Spleen (tissue), 11 donors: ENCODE measurements at regions not wholly inside any gene's neighbourhood (a gene's known extent, or its start where the extent isn't known, plus 50 kb on each side); places are given as distances from the start of the nearest gene placed in this dataset.

Experiments used
- DNase-seq: peaks from one replicate; pipeline ENCODE4 v3.0.0-alpha.2; 2020
- H3K27ac ChIP-seq, 8 donors: fragments of 200-600 bp; sonication (generic) in 7 of 8; 1 replicate in 4 of 8; 2 replicates in 4 of 8; pipeline versions ENCODE4 v1.5.0 to v1.8.0; 2016 to 2021; ENCODE audit warnings: inconsistent platforms in 4 of 8, mild to moderate bottlenecking in 4 of 8, moderate library complexity in 1 of 8
- H3K27me3 ChIP-seq, 7 donors: fragments of 200-600 bp; sonication (generic) in 6 of 7; replicated peaks in 1 of 7; 1 replicate in 4 of 7; 2 replicates in 3 of 7; pipeline versions ENCODE4 v1.5.0 to v1.8.0; 2016 to 2021; ENCODE audit warnings: inconsistent platforms in 3 of 7, mild to moderate bottlenecking in 1 of 7
- H3K36me3 ChIP-seq, 6 donors: fragments of 200-600 bp; sonication (generic) in 5 of 6; 1 replicate in 4 of 6; 2 replicates in 2 of 6; pipeline versions ENCODE4 v1.5.0 to v1.8.0; 2016 to 2021; ENCODE audit warnings: inconsistent platforms in 2 of 6
- H3K4me1 ChIP-seq, 6 donors: fragments of 200-600 bp; sonication (generic) in 5 of 6; 1 replicate in 3 of 6; 2 replicates in 3 of 6; pipeline versions ENCODE4 v1.5.0 to v1.8.0; 2016 to 2021; ENCODE audit warnings: inconsistent platforms in 3 of 6
- H3K4me3 ChIP-seq, 8 donors: fragments of 200-600 bp; sonication (generic) in 7 of 8; 1 replicate in 4 of 8; 2 replicates in 4 of 8; pipeline versions ENCODE4 v1.5.0 to v1.8.0; 2016 to 2021; ENCODE audit warnings: inconsistent platforms in 4 of 8, mild to moderate bottlenecking in 4 of 8, moderate library complexity in 2 of 8
- H3K9me3 ChIP-seq, 8 donors: fragments of 200-600 bp; sonication (generic) in 7 of 8; 1 replicate in 4 of 8; 2 replicates in 4 of 8; pipeline versions ENCODE4 v1.5.0 to v1.8.0; 2016 to 2021; ENCODE audit warnings: inconsistent platforms in 4 of 8
- CTCF ChIP-seq, 11 experiments: fragments of 200-600 bp in 7 of 11; fragments of 450-650 bp in 4 of 11; sonication (generic) in 4 of 11; IDR thresholded peaks in 8 of 11; conservative IDR thresholded peaks in 3 of 11; 1 replicate in 7 of 11; 2 replicates in 4 of 11; pipeline versions ENCODE4 v1.4.0 to v1.8.0; 2016 to 2021; ENCODE audit warnings: antibody characterized with exemption in 11 of 11, inconsistent platforms in 4 of 11, mild to moderate bottlenecking in 1 of 11
- POLR2A ChIP-seq, 3 donors: fragments of 450-650 bp; IDR thresholded peaks; one replicate each; pipeline ENCODE4 v1.5.1; 2017; ENCODE audit warnings: antibody characterized with exemption in 3 of 3, mild to moderate bottlenecking in 1 of 3
- POLR2AphosphoS5 ChIP-seq, 3 donors: sonication (generic); formaldehyde crosslinking; IDR thresholded peaks; one replicate each; pipeline ENCODE4 v1.5.1; 2017; ENCODE audit warnings: antibody characterized with exemption in 3 of 3
- WGBS, 5 donors: extraction: QIAGEN DNeasy Blood & Tissue Kit in 3 of 5; methylation state at CpG; one replicate each; pipeline versions ENCODE4 v1.1.5 to v1.1.7; 2013 to 2018; 5-methylcytosine and 5-hydroxymethylcytosine counted together
- intact Hi-C: fragments of 100-400 bp; cut with DNase I; formaldehyde crosslinking; loops from one replicate; pipeline ENCODE4 v1.15.0; 2023; ENCODE audit warnings: low total_unique reads
- donor health status: healthy with polysubstance abuse.
- donor health status: DM: no; HTN: no; CAD: no; lungs with moderate emphysema.
- donor health status: DM: no; HTN: no; CAD: no.
- donor health status: Bipolar disorder and iron deficiency.
- donor health status: healthy.
- donor health status: DM: no; HTN: no; CAD: no.
- donor health status: DM: yes; HTN: yes; CAD: no.

GRCh38 chr17:17410357-17410756, 66.4 kb upstream of the MED9 start:
- Histone ChIP-seq H3K4me1 (peaks cover 0 to 21% (median 3%) of the 10 kb centered on the region in 6 donors), H3K4me3 (no peak overlapping the region), H3K36me3 (no peaks in the 10 kb centered on the region), H3K27ac (no peak overlapping the region), H3K9me3 (no peaks in the 10 kb centered on the region), H3K27me3 (peaks cover 0 to 9% (median 0%) of the 10 kb centered on the region in 7 donors)
- DNase-seq = no peak
- TF ChIP-seq CTCF (IDR thresholded peaks at IDR 0.05 in 8 of 11, conservative IDR thresholded peaks at IDR 0.05 in 3 of 11) (no peak), POLR2A (IDR thresholded peaks at IDR 0.05) (no peak), POLR2AphosphoS5 (IDR thresholded peaks at IDR 0.05) (no peak)
- WGBS, 5 donors = 84 to 88% (median 85%) methylated on average over 6 of the region's 6 CpGs
- intact Hi-C loops = no loop called here

DNA sequence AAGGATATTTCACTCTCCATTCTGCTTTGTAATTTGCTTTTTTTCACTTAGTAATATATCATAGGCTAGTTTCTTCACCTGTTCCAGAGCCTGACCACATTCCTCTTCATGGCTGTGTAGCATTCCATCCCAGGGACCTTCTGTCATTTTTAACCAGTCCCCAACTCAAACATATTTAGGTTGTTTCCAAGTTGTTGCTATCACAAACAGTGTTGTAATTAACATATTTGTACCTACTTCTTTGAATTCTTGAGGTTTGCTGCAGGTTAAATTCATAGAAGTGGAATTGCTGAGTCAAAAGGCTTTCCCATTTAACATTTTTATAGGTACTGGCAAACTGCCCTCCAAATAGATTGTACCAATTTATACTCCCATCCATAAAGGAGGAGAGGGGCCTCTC, 65.1 kb upstream of the MED9 start:
- H3K9me3 ChIP-seq = no peaks in the 10 kb centered on the region
- no peaks in the 10 kb centered on the region for H3K36me3 ChIP-seq
- DNase-seq = no peak
- intact Hi-C loops = no loop called here
- peaks cover 0 to 24% (median 8%) of the 10 kb centered on the region in 6 donors for H3K4me1 ChIP-seq
- no peak for TF ChIP-seq POLR2AphosphoS5 (IDR thresholded peaks at IDR 0.05)
- TF ChIP-seq POLR2A (IDR thresholded peaks at IDR 0.05) = no peak
- no peak for TF ChIP-seq CTCF (IDR thresholded peaks at IDR 0.05 in 8 of 11, conservative IDR thresholded peaks at IDR 0.05 in 3 of 11)
- H3K4me3 ChIP-seq = no peak overlapping the region
- peaks cover 0 to 9% (median 0%) of the 10 kb centered on the region in 7 donors for H3K27me3 ChIP-seq
- H3K27ac ChIP-seq = no peak overlapping the region

GRCh38 chr17:17412326-17412725, 64.5 kb upstream of the MED9 start:
- Histone ChIP-seq H3K27ac (no peak overlapping the region), H3K9me3 (no peaks in the 10 kb centered on the region), H3K36me3 (no peaks in the 10 kb centered on the region), H3K4me1 (peaks cover 0 to 26% (median 14%) of the 10 kb centered on the region in 6 donors), H3K4me3 (no peak overlapping the region), H3K27me3 (peaks cover 0 to 9% (median 0%) of the 10 kb centered on the region in 7 donors)
- no peak for DNase-seq
- WGBS, 5 donors = 37 to 62% (median 45%) methylated on average over 4 of the region's 4 CpGs
- intact Hi-C loops = no loop called here
- TF ChIP-seq CTCF (IDR thresholded peaks at IDR 0.05 in 8 of 11, conservative IDR thresholded peaks at IDR 0.05 in 3 of 11) = no peak
- no peak for TF ChIP-seq POLR2A (IDR thresholded peaks at IDR 0.05)
- no peak for TF ChIP-seq POLR2AphosphoS5 (IDR thresholded peaks at IDR 0.05)

- Histone ChIP-seq H3K27me3 (peaks cover 0 to 9% (median 0%) of the 10 kb centered on the region in 7 donors), H3K27ac (no peak overlapping the region), H3K4me1 (peaks cover 0 to 22% (median 14%) of the 10 kb centered on the region in 6 donors), H3K9me3 (no peaks in the 10 kb centered on the region), H3K4me3 (no peak overlapping the region), H3K36me3 (no peaks in the 10 kb centered on the region)
- intact Hi-C loops = no loop called here
- TF ChIP-seq POLR2A (IDR thresholded peaks at IDR 0.05) (no peak), POLR2AphosphoS5 (IDR thresholded peaks at IDR 0.05) (no peak), CTCF (IDR thresholded peaks at IDR 0.05 in 8 of 11, conservative IDR thresholded peaks at IDR 0.05 in 3 of 11) (no peak)
- WGBS, 5 donors = 89 to 93% (median 91%) methylated on average over 6 of the region's 6 CpGs
- DNase-seq = no peak
Measured at GRCh38 chr17:17413215-17413792, 63.5 kb upstream of the MED9 start.
